PC-3 (cell line): ENCODE measurements at regions not wholly inside any gene's neighbourhood (a gene's known extent, or its start where the extent isn't known, plus 50 kb on each side); places are given as distances from the start of the nearest gene placed in this dataset.

Source experiments
- ATAC-seq: fragments of 200-7000 bp; cut with Tn5 transposase; 2 replicates; pipeline ENCODE4 v1.9.1; 2020; ENCODE audit warnings: mild to moderate bottlenecking, moderate library complexity
- BruUV-seq: library from RNA; stranded (reverse); fragments of 400-500 nt; replicated peaks from 2 replicates; lab custom pipeline; 2021; lab: Mats Ljungman, UMichigan
- CTCF ChIA-PET: fragments of 300-600 bp; sonication (Branson Sonifier 250); formaldehyde crosslinking; loops from one replicate; lab custom pipeline; 2022; ENCODE audit warnings: antibody characterized with exemption; lab: Charles Lee
- POLR2A ChIA-PET: fragments of 300-600 bp; sonication (Branson Sonifier 250); formaldehyde crosslinking; loops from one replicate; lab custom pipeline; 2022; ENCODE audit warnings: antibody characterized with exemption; ENCODE audit not compliant: unreplicated experiment; lab: Charles Lee
- DNase-seq: peaks from one replicate; pipeline ENCODE4 v3.0.0-alpha.2; 2015
- H2AFZ ChIP-seq: fragments of 300-600 bp; sonication (generic); 2 replicates; pipeline ENCODE4 v1.6.0; 2016; ENCODE audit warnings: antibody characterized with exemption, low read length
- H3F3A ChIP-seq: fragments of 300-600 bp; sonication (generic); one replicate; pipeline ENCODE4 v1.6.0; 2017; ENCODE audit warnings: antibody characterized with exemption, low read length, control low read depth, mild to moderate bottlenecking; ENCODE audit not compliant: unreplicated experiment
- H3K27ac ChIP-seq: fragments of 300-600 bp; sonication (generic); 2 replicates; pipeline ENCODE4 v1.5.1; 2016; ENCODE audit warnings: mild to moderate bottlenecking, low read length
- H3K27me3 ChIP-seq: fragments of 300-600 bp; sonication (generic); 2 replicates; pipeline ENCODE4 v1.6.1; 2016; ENCODE audit warnings: low read length, mixed read lengths
- H3K36me3 ChIP-seq: fragments of 300-600 bp; sonication (generic); 2 replicates; pipeline ENCODE4 v1.6.1; 2016; ENCODE audit warnings: low read depth, mixed run types, low read length, mixed read lengths
- H3K4me1 ChIP-seq: fragments of 300-600 bp; sonication (generic); 2 replicates; pipeline ENCODE4 v1.5.1; 2016; ENCODE audit warnings: low read length; ENCODE audit not compliant: insufficient read depth
- H3K4me2 ChIP-seq: fragments of 300-600 bp; sonication (generic); 2 replicates; pipeline ENCODE4 v1.6.0; 2016; ENCODE audit warnings: low read length
- H3K4me3 ChIP-seq: fragments of 300-600 bp; sonication (generic); 2 replicates; pipeline ENCODE4 v1.5.1; 2016; ENCODE audit warnings: mild to moderate bottlenecking, low read length, mixed read lengths
- H3K79me2 ChIP-seq: fragments of 300-600 bp; sonication (generic); 2 replicates; pipeline ENCODE4 v1.6.1; 2017; ENCODE audit warnings: low read length, mixed read lengths
- H3K9ac ChIP-seq: fragments of 300-600 bp; sonication (generic); 2 replicates; pipeline ENCODE4 v1.6.0; 2016; ENCODE audit warnings: mild to moderate bottlenecking, low read length
- H3K9me2 ChIP-seq: fragments of 300-600 bp; sonication (generic); replicated peaks from 2 replicates; pipeline ENCODE4 v1.6.1; 2016; ENCODE audit warnings: mixed run types, low read length, mixed read lengths
- H3K9me3 ChIP-seq: fragments of 300-600 bp; sonication (generic); 2 replicates; pipeline ENCODE4 v1.6.1; 2016; ENCODE audit warnings: low read length, mixed read lengths
- H4K20me1 ChIP-seq: fragments of 300-600 bp; sonication (generic); 2 replicates; pipeline ENCODE4 v1.6.1; 2016; ENCODE audit warnings: low read length, mixed read lengths
- EZH2 ChIP-seq: fragments of 300-600 bp; sonication (generic); IDR thresholded peaks from one replicate; pipeline ENCODE4 v1.6.1; 2017; ENCODE audit warnings: antibody characterized with exemption, mild to moderate bottlenecking, low read length; ENCODE audit not compliant: unreplicated experiment
- EZH2phosphoT487 ChIP-seq: fragments of 300-600 bp; sonication (generic); IDR thresholded peaks from 2 replicates; pipeline ENCODE4 v1.6.1; 2018; ENCODE audit warnings: mild to moderate bottlenecking, antibody characterized with exemption, low read length, borderline replicate concordance
- intact Hi-C: fragments of 100-400 bp; cut with micrococcal nuclease; formaldehyde crosslinking; loops from 2 replicates; pipeline ENCODE4 v1.9.0; 2023
- TF ChIP-seq, protein P1 (sequence below): fragments of 300-600 bp; sonication (generic); conservative IDR thresholded peaks from 2 replicates; pipeline ENCODE4 v1.5.1; 2017; ENCODE audit warnings: antibody characterized with exemption, low read depth, mild to moderate bottlenecking, low read length

DNA sequence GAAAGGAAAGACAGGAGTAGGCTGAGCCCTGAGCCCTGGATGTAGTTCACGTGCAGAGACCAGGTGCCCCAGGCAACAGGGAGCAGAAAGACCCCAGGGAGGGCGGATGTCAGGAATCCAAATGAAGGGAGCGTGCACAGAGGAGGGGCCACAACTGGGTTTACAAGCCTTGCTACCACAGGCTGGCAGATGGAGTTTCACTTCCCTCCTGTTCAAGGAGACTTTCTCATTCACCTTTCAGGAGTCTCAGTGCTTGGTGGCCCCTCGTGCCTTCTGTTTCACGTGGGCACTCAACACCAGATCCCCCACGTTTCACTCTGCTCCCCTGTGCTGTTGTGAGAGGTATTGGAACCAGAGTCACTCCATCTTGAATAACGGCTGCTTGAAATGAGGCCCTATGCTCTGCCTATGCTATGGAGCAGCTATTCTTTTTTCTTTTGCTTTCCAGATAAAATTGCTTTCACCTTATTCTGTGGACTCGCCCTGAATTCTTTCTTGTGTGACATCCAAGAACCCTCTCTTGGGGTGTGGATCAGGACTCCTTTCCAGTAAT is 601.4 kb upstream of the IGFBP3 start:
- POLR2A ChIA-PET, result no interaction called here

DNA sequence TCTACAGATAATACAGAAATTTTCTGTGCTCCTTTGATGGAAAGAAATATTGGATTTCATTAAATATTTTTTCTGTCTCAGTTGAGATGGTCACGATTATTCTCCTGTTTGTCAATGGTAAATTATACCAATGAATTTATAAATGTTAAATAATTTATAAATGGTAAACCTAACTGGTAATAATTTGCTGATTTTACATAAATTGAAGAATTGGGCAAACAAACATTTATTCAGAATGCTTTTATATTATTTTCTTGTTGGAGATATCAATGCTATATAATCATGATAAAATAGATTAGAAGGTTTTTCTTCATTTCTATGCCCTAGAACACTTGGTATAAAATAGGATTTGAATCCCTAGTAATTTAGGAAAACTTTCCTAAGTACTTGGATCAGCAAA is 597.6 kb upstream of the IGFBP3 start:
- Histone ChIP-seq H3K4me2 (no peak overlapping the region), H3K9me3 (no peaks in the 10 kb centered on the region), H3K36me3 (no peaks in the 10 kb centered on the region), H3F3A (no peaks in the 10 kb centered on the region), H3K9ac (no peak overlapping the region), H4K20me1 (no peaks in the 10 kb centered on the region), H3K9me2 (no peaks in the 10 kb centered on the region), H3K4me3 (no peak overlapping the region), H3K4me1 (no peaks in the 10 kb centered on the region), H2AFZ (no peak overlapping the region), H3K27me3 (no peaks in the 10 kb centered on the region), H3K79me2 (no peaks in the 10 kb centered on the region), H3K27ac (no peak overlapping the region)
- CTCF ChIA-PET, result no interaction called here
- intact Hi-C loops, result no loop called here
- no peak for TF ChIP-seq EZH2phosphoT487
- TF ChIP-seq EZH2, result no peak
- TF ChIP-seq, protein P1, sequence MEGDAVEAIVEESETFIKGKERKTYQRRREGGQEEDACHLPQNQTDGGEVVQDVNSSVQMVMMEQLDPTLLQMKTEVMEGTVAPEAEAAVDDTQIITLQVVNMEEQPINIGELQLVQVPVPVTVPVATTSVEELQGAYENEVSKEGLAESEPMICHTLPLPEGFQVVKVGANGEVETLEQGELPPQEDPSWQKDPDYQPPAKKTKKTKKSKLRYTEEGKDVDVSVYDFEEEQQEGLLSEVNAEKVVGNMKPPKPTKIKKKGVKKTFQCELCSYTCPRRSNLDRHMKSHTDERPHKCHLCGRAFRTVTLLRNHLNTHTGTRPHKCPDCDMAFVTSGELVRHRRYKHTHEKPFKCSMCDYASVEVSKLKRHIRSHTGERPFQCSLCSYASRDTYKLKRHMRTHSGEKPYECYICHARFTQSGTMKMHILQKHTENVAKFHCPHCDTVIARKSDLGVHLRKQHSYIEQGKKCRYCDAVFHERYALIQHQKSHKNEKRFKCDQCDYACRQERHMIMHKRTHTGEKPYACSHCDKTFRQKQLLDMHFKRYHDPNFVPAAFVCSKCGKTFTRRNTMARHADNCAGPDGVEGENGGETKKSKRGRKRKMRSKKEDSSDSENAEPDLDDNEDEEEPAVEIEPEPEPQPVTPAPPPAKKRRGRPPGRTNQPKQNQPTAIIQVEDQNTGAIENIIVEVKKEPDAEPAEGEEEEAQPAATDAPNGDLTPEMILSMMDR, result no peak
- DNase-seq (no peak), ATAC-seq (no peak)
- POLR2A ChIA-PET, result no interaction called here
- BruUV-seq, result no TSS peak

More for the DNA sequence above, 601.4 kb upstream of the IGFBP3 start:
- Histone ChIP-seq H3K27me3 (no peaks in the 10 kb centered on the region), H3K4me3 (no peak overlapping the region), H3F3A (no peaks in the 10 kb centered on the region), H3K9me2 (no peaks in the 10 kb centered on the region), H3K36me3 (no peaks in the 10 kb centered on the region), H3K4me1 (no peaks in the 10 kb centered on the region), H3K79me2 (no peaks in the 10 kb centered on the region), H2AFZ (no peak overlapping the region), H3K9ac (no peak overlapping the region), H3K9me3 (no peaks in the 10 kb centered on the region), H4K20me1 (no peaks in the 10 kb centered on the region), H3K4me2 (no peak overlapping the region), H3K27ac (no peak overlapping the region)
- BruUV-seq, result no TSS peak
- CTCF ChIA-PET, result no interaction called here
- ATAC-seq, result no peak
- no peak for DNase-seq
- intact Hi-C loops, result no loop called here
- TF ChIP-seq EZH2 (no peak), EZH2phosphoT487 (no peak)
- TF ChIP-seq, protein P1, result no peak

DNA sequence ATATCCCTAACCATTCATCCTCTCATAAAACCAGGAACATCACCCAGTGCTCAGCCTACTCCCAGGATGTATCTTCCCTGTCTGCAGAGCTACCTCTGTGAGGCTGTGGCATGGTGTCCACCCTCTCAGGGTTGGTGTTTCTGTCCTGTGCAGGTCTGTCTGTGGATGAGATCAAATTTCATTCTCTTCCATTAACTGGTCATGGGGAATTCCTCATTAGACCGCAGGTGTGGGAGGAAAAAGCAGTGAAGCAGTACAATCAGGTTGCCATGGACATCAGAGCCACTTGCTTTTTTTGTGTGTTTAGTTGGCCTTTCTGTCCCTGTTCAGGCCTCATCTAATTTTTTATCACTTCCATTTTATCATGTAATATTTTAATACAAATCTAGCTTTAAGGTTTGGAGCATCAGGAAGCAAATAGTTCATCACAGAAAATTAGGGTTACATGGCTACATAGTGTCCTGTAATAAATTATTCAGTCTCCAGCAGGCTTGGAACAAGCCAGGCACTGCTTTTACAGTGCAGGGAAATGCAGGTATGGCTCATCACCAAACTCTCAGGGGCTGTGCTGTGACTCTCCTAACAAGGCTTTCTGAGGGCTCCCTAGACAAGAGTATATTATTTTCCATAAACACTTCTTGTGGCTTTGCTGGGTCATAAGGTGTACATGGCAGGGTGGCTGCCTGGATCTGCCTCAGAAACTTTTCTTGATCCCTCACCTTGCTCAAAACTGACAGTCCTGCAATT is 594.9 kb upstream of the IGFBP3 start:
- Histone ChIP-seq H3K4me2 (no peak overlapping the region), H3K27me3 (no peaks in the 10 kb centered on the region), H3K27ac (no peak overlapping the region), H3K36me3 (no peaks in the 10 kb centered on the region), H3K79me2 (no peaks in the 10 kb centered on the region), H3K9me2 (no peaks in the 10 kb centered on the region), H3K9ac (no peak overlapping the region), H3F3A (no peaks in the 10 kb centered on the region), H2AFZ (no peak overlapping the region), H3K4me3 (no peak overlapping the region), H3K4me1 (no peaks in the 10 kb centered on the region), H3K9me3 (no peaks in the 10 kb centered on the region), H4K20me1 (no peaks in the 10 kb centered on the region)
- BruUV-seq, result no TSS peak
- intact Hi-C loops, result no loop called here
- peak; percentile 79 for ATAC-seq
- TF ChIP-seq EZH2 (no peak), EZH2phosphoT487 (no peak)
- TF ChIP-seq, protein P1, result no peak
- ChIA-PET POLR2A (no interaction called here), CTCF (interaction anchor here (0.6 kb wide), 1 partner anchor 154 kb away, joined by 3 read pairs; no protein-coding TSS in a partner anchor)
- peak; percentile 23 for DNase-seq
